IMR-90 (cell line): ENCODE measurements at regions not wholly inside any gene's neighbourhood (a gene's known extent, or its start where the extent isn't known, plus 50 kb on each side); places are given as distances from the start of the nearest gene placed in this dataset.

Source experiments
- ATAC-seq: fragments of 200-7000 bp; cut with Tn5 transposase; 2 replicates; pipeline ENCODE4 v1.9.1; 2020; ENCODE audit warnings: low read depth, mild to moderate bottlenecking, moderate library complexity
- BruUV-seq: library from RNA; stranded (reverse); fragments of 400-500 nt; replicated peaks from 2 replicates; lab custom pipeline; 2021; lab: Mats Ljungman, UMichigan
- CTCF ChIA-PET: fragments of 300-600 bp; formaldehyde crosslinking; extraction: SDS; loops from one replicate; lab custom pipeline; 2021; ENCODE audit warnings: antibody characterized with exemption; lab: Yijun Ruan, JAX
- POLR2A ChIA-PET: fragments of 300-600 bp; sonication (Branson Sonifier 250); formaldehyde crosslinking; loops from one replicate; lab custom pipeline; 2022; ENCODE audit warnings: antibody characterized with exemption; ENCODE audit not compliant: unreplicated experiment; lab: Charles Lee
- DNase-seq: peaks from one replicate; pipeline ENCODE4 v3.0.0; 2013
- H2AFZ ChIP-seq: replicated peaks from 2 replicates; pipeline ENCODE3; 2013; ENCODE audit warnings: low read length, mild to moderate bottlenecking; ENCODE audit not compliant: poor library complexity
- H2AK5ac ChIP-seq: 2 replicates; pipeline ENCODE4 v1.6.1; 2013; ENCODE audit warnings: low read depth, low read length, inconsistent platforms
- H2AK9ac ChIP-seq: replicated peaks from 2 replicates; pipeline ENCODE3; 2013; ENCODE audit warnings: mild to moderate bottlenecking, low read depth, low read length, moderate library complexity; ENCODE audit not compliant: poor library complexity
- H2BK120ac ChIP-seq: 2 replicates; pipeline ENCODE4 v1.6.1; 2013; ENCODE audit warnings: low read depth, low read length, inconsistent platforms
- H2BK15ac ChIP-seq: 3 replicates; pipeline ENCODE4 v1.6.1; 2013; ENCODE audit warnings: low read depth, low read length, inconsistent platforms
- H2BK20ac ChIP-seq: 2 replicates; pipeline ENCODE4 v1.6.1; 2013; ENCODE audit warnings: low read depth, mild to moderate bottlenecking, inconsistent platforms, low read length, moderate library complexity
- H2BK5ac ChIP-seq: 2 replicates; pipeline ENCODE4 v1.6.1; 2013; ENCODE audit warnings: mild to moderate bottlenecking, low read depth, low read length, inconsistent platforms; ENCODE audit not compliant: poor library complexity, severe bottlenecking
- H3K14ac ChIP-seq: replicated peaks from 2 replicates; pipeline ENCODE4 v1.6.1; 2013; ENCODE audit warnings: low read depth, low read length, inconsistent platforms
- H3K18ac ChIP-seq: 2 replicates; pipeline ENCODE4 v1.6.1; 2013; ENCODE audit warnings: low read depth, low read length, control low read depth
- H3K23ac ChIP-seq: 2 replicates; pipeline ENCODE4 v1.6.1; 2013; ENCODE audit warnings: low read depth, low read length, inconsistent platforms
- H3K27ac ChIP-seq: 2 replicates; pipeline ENCODE4 v1.5.1; 2013; ENCODE audit warnings: mild to moderate bottlenecking, control low read depth, low read length; ENCODE audit not compliant: insufficient read depth
- H3K27me3 ChIP-seq: 2 replicates; pipeline ENCODE4 v1.6.1; 2013; ENCODE audit warnings: low read length; ENCODE audit not compliant: control insufficient read depth, insufficient read depth
- H3K36me3 ChIP-seq: 2 replicates; pipeline ENCODE4 v1.6.1; 2013; ENCODE audit warnings: low read length, mixed read lengths; ENCODE audit not compliant: control insufficient read depth, insufficient read depth
- H3K4ac ChIP-seq: 2 replicates; pipeline ENCODE4 v1.6.1; 2013; ENCODE audit warnings: low read depth, low read length, inconsistent platforms
- H3K4me1 ChIP-seq: 2 replicates; pipeline ENCODE4 v1.6.1; 2013; ENCODE audit warnings: low read length, mixed read lengths; ENCODE audit not compliant: control insufficient read depth, insufficient read depth
- H3K4me2 ChIP-seq: 2 replicates; pipeline ENCODE4 v1.6.1; 2013; ENCODE audit warnings: low read depth, mild to moderate bottlenecking, control low read depth, low read length, moderate library complexity
- H3K4me3 ChIP-seq: 2 replicates; pipeline ENCODE4 v1.5.1; 2013; ENCODE audit warnings: low read depth, mild to moderate bottlenecking, control low read depth, low read length, moderate library complexity; ENCODE audit not compliant: insufficient read depth
- H3K56ac ChIP-seq: 2 replicates; pipeline ENCODE4 v1.6.1; 2013; ENCODE audit warnings: low read length, inconsistent platforms; ENCODE audit not compliant: insufficient read depth; ENCODE audit errors: extremely low read depth
- H3K79me1 ChIP-seq, 2 experiments: 2 replicates each; pipeline ENCODE4 v1.6.1; 2013; ENCODE audit warnings: low read length in 2 of 2, inconsistent platforms in 1 of 2, low read depth in 1 of 2
- H3K9ac ChIP-seq: 2 replicates; pipeline ENCODE4 v1.6.1; 2013; ENCODE audit warnings: low read depth, low read length, control low read depth
- H3K9me1 ChIP-seq: 2 replicates; pipeline ENCODE4 v1.6.1; 2013; ENCODE audit warnings: low read length, inconsistent platforms; ENCODE audit not compliant: insufficient read depth
- H3K9me3 ChIP-seq: 2 replicates; pipeline ENCODE4 v1.6.1; 2013; ENCODE audit warnings: low read length; ENCODE audit not compliant: control insufficient read depth, insufficient read depth
- H4K20me1 ChIP-seq: 2 replicates; pipeline ENCODE4 v1.6.1; 2013; ENCODE audit warnings: low read length, inconsistent platforms; ENCODE audit not compliant: insufficient read depth
- H4K5ac ChIP-seq: 2 replicates; pipeline ENCODE4 v1.6.1; 2013; ENCODE audit warnings: mild to moderate bottlenecking, low read depth, low read length, control low read depth
- H4K8ac ChIP-seq, 2 experiments: 2 replicates each; pipeline ENCODE4 v1.6.1; 2013; ENCODE audit warnings: low read depth in 2 of 2, low read length in 2 of 2, control low read depth in 1 of 2, inconsistent platforms in 1 of 2
- H4K91ac ChIP-seq: 2 replicates; pipeline ENCODE4 v1.6.1; 2013; ENCODE audit warnings: low read depth, low read length, inconsistent platforms; ENCODE audit not compliant: insufficient read depth
- BHLHE40 ChIP-seq: fragments of 150-350 bp; IDR thresholded peaks from 2 replicates; pipeline ENCODE4 v1.6.1; 2016; ENCODE audit warnings: mild to moderate bottlenecking, low read depth, low read length
- CEBPB ChIP-seq: IDR thresholded peaks from 2 replicates; pipeline ENCODE4 v1.6.1; 2012; ENCODE audit warnings: low read depth, low read length, improper control_type of control experiment
- CHD1 ChIP-seq: IDR thresholded peaks from 2 replicates; pipeline ENCODE4 v1.6.1; 2012; ENCODE audit warnings: low read depth, low read length, improper control_type of control experiment
- ELK1 ChIP-seq: fragments of 150-350 bp; IDR thresholded peaks from 2 replicates; pipeline ENCODE4 v1.6.1; 2016; ENCODE audit warnings: low read depth, mild to moderate bottlenecking, low read length, moderate library complexity, borderline replicate concordance
- FOS ChIP-seq: fragments of 150-350 bp; IDR thresholded peaks from 2 replicates; pipeline ENCODE4 v1.6.1; 2016; ENCODE audit warnings: low read depth, low read length
- MAFK ChIP-seq: IDR thresholded peaks from 2 replicates; pipeline ENCODE4 v1.6.1; 2012; ENCODE audit warnings: low read depth, low read length, improper control_type of control experiment
- MAZ ChIP-seq: IDR thresholded peaks from 2 replicates; pipeline ENCODE4 v1.6.1; 2012; ENCODE audit warnings: low read depth, mild to moderate bottlenecking, low read length, improper control_type of control experiment, moderate library complexity, borderline replicate concordance
- MXI1 ChIP-seq: IDR thresholded peaks from 2 replicates; pipeline ENCODE4 v1.6.1; 2012; ENCODE audit warnings: low read depth, mild to moderate bottlenecking, low read length, moderate library complexity, borderline replicate concordance
- NFE2L2 ChIP-seq: fragments of 150-350 bp; IDR thresholded peaks from 2 replicates; pipeline ENCODE4 v1.6.1; 2016; ENCODE audit warnings: low read depth, mild to moderate bottlenecking, low read length
- POLR2A ChIP-seq: IDR thresholded peaks from 2 replicates; pipeline ENCODE4 v1.6.1; 2012; ENCODE audit warnings: mild to moderate bottlenecking, low read depth, low read length
- RAD21 ChIP-seq: IDR thresholded peaks from 2 replicates; pipeline ENCODE4 v1.6.1; 2012; ENCODE audit warnings: low read length, improper control_type of control experiment
- RCOR1 ChIP-seq: IDR thresholded peaks from 2 replicates; pipeline ENCODE4 v1.6.1; 2012; ENCODE audit warnings: mild to moderate bottlenecking, low read length, improper control_type of control experiment; ENCODE audit not compliant: insufficient replicate concordance
- RFX5 ChIP-seq: IDR thresholded peaks from 2 replicates; pipeline ENCODE4 v1.8.0; 2012; ENCODE audit warnings: low read depth, mild to moderate bottlenecking, low read length, moderate library complexity
- SMC3 ChIP-seq: fragments of 150-350 bp; IDR thresholded peaks from 2 replicates; pipeline ENCODE4 v1.6.1; 2016; ENCODE audit warnings: low read depth, mild to moderate bottlenecking, antibody characterized with exemption, low read length, moderate library complexity
- USF2 ChIP-seq: fragments of 150-350 bp; IDR thresholded peaks from 2 replicates; pipeline ENCODE4 v1.6.1; 2017; ENCODE audit warnings: mild to moderate bottlenecking, antibody characterized with exemption, low read length, low read depth
- WGBS, 2 experiments: methylation state at CpG; one replicate each; pipeline versions ENCODE4 v1.1.5 to v1.1.7; 2013; ENCODE audit warnings: missing lambda C conversion rate in 2 of 2; ENCODE audit not compliant: insufficient read length in 1 of 2; ENCODE audit errors: extremely low coverage in 2 of 2; 5-methylcytosine and 5-hydroxymethylcytosine counted together
- dilution Hi-C: fragments of 300-500 bp; cut with HindIII; formaldehyde crosslinking; loops from one replicate; pipeline ENCODE4 v1.14.3; 2018; ENCODE audit warnings: low sequenced_read_pairs; ENCODE audit not compliant: unreplicated experiment
- in situ Hi-C: fragments of 300-500 bp; cut with MboI; formaldehyde crosslinking; loops from 3 replicates; pipeline ENCODE4 v1.14.3; 2019; ENCODE audit warnings: low sequenced_read_pairs, inconsistent platforms, mixed read lengths
- intact Hi-C: fragments of 100-400 bp; cut with micrococcal nuclease; formaldehyde crosslinking; loops from 2 replicates; pipeline ENCODE4 v1.10.0; 2022
- TF ChIP-seq, protein P1 (sequence below): conservative IDR thresholded peaks from 2 replicates; pipeline ENCODE4 v1.5.1; 2012; ENCODE audit warnings: mild to moderate bottlenecking, low read depth, low read length, improper control_type of control experiment

- in situ Hi-C loops: no loop called here
- Histone ChIP-seq H3K14ac (no peak overlapping the region), H3K56ac (no peak overlapping the region), H3K4me1 (no peaks in the 10 kb centered on the region), H3K27ac (no peak overlapping the region), H2AK5ac (no peak overlapping the region), H3K79me1 (no peaks in the 10 kb centered on the region), H3K9me1 (no peaks in the 10 kb centered on the region), H4K91ac (no peak overlapping the region), H3K4ac (no peak overlapping the region), H2BK15ac (no peak overlapping the region), H3K18ac (no peak overlapping the region), H2BK5ac (no peak overlapping the region), H4K20me1 (no peaks in the 10 kb centered on the region), H3K23ac (no peak overlapping the region), H3K4me3 (no peak overlapping the region), H3K9ac (no peak overlapping the region), H3K27me3 (no peaks in the 10 kb centered on the region), H2BK120ac (no peak overlapping the region), H3K4me2 (no peak overlapping the region), H3K9me3 (no peaks in the 10 kb centered on the region), H2BK20ac (no peak overlapping the region), H2AK9ac (no peak overlapping the region), H2AFZ (no peak overlapping the region), H4K8ac (no peak overlapping the region), H4K5ac (no peak overlapping the region), H3K36me3 (no peaks in the 10 kb centered on the region)
- ChIA-PET CTCF (no interaction called here), POLR2A (no interaction called here)
- no peak for DNase-seq
- BruUV-seq: no TSS peak
- ATAC-seq: no peak
- TF ChIP-seq NFE2L2: no peak
- TF ChIP-seq SMC3: no peak
- TF ChIP-seq RCOR1: no peak
- no peak for TF ChIP-seq MAFK
- TF ChIP-seq CHD1: no peak
- TF ChIP-seq CEBPB: no peak
- TF ChIP-seq BHLHE40: no peak
- no peak for TF ChIP-seq ELK1
- TF ChIP-seq RAD21: no peak
- no peak for TF ChIP-seq POLR2A
- TF ChIP-seq MXI1: no peak
- TF ChIP-seq MAZ: no peak
- TF ChIP-seq, protein P1, sequence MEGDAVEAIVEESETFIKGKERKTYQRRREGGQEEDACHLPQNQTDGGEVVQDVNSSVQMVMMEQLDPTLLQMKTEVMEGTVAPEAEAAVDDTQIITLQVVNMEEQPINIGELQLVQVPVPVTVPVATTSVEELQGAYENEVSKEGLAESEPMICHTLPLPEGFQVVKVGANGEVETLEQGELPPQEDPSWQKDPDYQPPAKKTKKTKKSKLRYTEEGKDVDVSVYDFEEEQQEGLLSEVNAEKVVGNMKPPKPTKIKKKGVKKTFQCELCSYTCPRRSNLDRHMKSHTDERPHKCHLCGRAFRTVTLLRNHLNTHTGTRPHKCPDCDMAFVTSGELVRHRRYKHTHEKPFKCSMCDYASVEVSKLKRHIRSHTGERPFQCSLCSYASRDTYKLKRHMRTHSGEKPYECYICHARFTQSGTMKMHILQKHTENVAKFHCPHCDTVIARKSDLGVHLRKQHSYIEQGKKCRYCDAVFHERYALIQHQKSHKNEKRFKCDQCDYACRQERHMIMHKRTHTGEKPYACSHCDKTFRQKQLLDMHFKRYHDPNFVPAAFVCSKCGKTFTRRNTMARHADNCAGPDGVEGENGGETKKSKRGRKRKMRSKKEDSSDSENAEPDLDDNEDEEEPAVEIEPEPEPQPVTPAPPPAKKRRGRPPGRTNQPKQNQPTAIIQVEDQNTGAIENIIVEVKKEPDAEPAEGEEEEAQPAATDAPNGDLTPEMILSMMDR: no peak
- no peak for TF ChIP-seq RFX5
- no peak for TF ChIP-seq FOS
- no peak for TF ChIP-seq USF2
- intact Hi-C loops: no loop called here
- dilution Hi-C loops: no loop called here
- WGBS, 2 experiments: 60% methylated on average over 1 of the region's 4 CpGs; no CpG with 5 or more reads in 1 of the 2 experiments
Measured at GRCh38 chr4:78721747-78722146, 54.4 kb upstream of the BMP2K start.
